ENCODE measurements at regions not wholly inside any gene's neighbourhood (a gene's known extent, or its start where the extent isn't known, plus 50 kb on each side); places are given as distances from the start of the nearest gene placed in this dataset.

DNA sequence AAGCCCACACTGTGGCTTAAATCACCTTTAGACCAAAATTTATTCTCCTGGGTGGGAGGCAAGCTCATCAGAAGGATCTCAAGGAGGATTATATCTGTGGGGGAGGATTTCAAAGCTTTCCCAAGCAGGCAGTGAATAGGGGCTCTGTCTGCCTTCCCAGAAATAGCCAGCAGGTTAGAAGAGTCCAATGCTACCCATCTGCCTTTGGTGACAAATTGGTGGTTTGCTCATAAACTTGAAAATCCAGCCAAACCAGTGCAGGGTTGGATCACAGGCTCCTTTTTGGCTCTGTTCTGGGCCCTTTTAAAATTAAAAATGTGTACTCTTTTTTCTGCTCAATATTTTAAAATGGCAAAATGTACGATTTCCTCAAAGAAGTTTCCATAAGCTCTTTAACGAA is 118.9 kb upstream of the ZC3H11B start:
- H3K4me3 ChIP-seq (replicated peaks in 1 of 3), result no peak overlapping the region
- H3K9me3 ChIP-seq, result no peaks in the 10 kb centered on the region
- H3K4me1 ChIP-seq, result no peaks in the 10 kb centered on the region
- WGBS, 2 donors, result 83 to 97% methylated on average over 2 of the region's 2 CpGs
- no peaks in the 10 kb centered on the region for H3K36me3 ChIP-seq
- intact Hi-C loops (cut with DNase I), result no loop called here
- no peak overlapping the region for H3K27ac ChIP-seq
- H3K27me3 ChIP-seq, result no peaks in the 10 kb centered on the region
- TF ChIP-seq, protein P1, sequence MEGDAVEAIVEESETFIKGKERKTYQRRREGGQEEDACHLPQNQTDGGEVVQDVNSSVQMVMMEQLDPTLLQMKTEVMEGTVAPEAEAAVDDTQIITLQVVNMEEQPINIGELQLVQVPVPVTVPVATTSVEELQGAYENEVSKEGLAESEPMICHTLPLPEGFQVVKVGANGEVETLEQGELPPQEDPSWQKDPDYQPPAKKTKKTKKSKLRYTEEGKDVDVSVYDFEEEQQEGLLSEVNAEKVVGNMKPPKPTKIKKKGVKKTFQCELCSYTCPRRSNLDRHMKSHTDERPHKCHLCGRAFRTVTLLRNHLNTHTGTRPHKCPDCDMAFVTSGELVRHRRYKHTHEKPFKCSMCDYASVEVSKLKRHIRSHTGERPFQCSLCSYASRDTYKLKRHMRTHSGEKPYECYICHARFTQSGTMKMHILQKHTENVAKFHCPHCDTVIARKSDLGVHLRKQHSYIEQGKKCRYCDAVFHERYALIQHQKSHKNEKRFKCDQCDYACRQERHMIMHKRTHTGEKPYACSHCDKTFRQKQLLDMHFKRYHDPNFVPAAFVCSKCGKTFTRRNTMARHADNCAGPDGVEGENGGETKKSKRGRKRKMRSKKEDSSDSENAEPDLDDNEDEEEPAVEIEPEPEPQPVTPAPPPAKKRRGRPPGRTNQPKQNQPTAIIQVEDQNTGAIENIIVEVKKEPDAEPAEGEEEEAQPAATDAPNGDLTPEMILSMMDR (IDR thresholded peaks at IDR 0.05), result no peak
- TF ChIP-seq POLR2A (IDR thresholded peaks at IDR 0.05), result no peak
- no peak for DNase-seq

DNA sequence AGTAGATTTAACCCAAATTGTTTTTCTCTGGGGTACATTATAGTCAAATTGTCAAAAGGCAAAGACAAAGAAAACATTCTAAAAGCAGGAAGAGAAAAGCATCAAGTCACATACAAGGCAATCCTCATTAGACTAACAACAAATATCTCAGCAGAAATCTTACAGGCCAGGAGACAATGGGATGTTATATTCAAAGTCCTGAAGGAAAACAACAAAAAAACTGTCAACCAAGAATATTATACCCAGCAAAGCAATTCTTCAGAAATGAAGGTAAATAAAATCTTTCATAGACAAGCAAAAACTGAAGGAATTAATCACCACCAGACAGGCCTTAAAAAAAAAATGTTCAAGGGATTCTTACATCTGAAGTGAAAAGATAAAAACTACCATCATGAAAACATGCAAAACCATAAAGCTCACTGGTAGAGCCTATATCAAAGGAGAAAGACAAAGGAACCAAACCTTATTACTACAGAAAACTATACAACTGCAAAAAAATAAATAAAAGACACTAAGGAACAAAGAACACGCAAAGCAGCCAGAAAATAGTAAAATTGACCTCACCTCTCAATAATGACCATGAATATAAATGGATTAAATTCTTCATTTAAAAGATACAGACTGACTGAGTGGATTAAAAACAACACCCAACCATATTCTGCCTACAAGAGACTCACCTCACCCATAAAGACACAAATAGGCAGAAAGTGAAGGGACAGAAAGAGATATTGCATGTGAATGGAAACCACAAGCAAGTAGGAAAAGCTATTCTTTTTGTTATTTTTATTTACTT is 113.8 kb upstream of the ZC3H11B start:
- WGBS, 2 donors, result 90 to 94% methylated on average over 1 of the region's 1 CpG

DNA sequence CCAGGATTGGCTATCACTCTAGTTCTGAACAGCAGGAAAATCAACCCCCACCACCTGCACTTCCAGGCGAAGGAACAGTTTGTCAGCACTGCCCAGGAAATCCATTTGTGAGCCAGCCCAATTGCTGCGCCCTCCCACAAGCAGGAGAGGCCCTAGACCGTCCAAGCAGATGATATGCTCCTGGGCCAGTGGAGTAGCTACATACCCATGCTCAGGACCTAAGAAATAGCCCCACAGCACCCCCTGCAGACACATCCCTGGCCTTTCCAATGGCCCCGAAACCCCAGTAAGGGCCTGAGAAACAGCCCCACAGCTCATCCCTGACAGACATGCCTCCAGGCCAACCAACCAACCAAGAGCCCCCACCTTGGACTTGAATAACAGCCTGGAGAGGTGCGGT is 111.5 kb upstream of the ZC3H11B start:
- TF ChIP-seq, protein P1 (IDR thresholded peaks at IDR 0.05), result no peak
- TF ChIP-seq POLR2A (IDR thresholded peaks at IDR 0.05), result no peak
- H3K4me1 ChIP-seq, result no peaks in the 10 kb centered on the region
- no peaks in the 10 kb centered on the region for H3K36me3 ChIP-seq
- WGBS, 2 donors, result 80 to 95% methylated on average over 2 of the region's 5 CpGs
- no peaks in the 10 kb centered on the region for H3K9me3 ChIP-seq
- no peak for DNase-seq
- no peak overlapping the region for H3K27ac ChIP-seq
- intact Hi-C loops (cut with DNase I), result no loop called here
- no peaks in the 10 kb centered on the region for H3K27me3 ChIP-seq
- no peak overlapping the region for H3K4me3 ChIP-seq (replicated peaks in 1 of 3)

More for the DNA sequence above, 113.8 kb upstream of the ZC3H11B start:
- no peaks in the 10 kb centered on the region for H3K9me3 ChIP-seq
- no peak overlapping the region for H3K27ac ChIP-seq
- no peak for DNase-seq
- H3K4me3 ChIP-seq (replicated peaks in 1 of 3), result no peak overlapping the region
- H3K27me3 ChIP-seq, result no peaks in the 10 kb centered on the region
- TF ChIP-seq, protein P1 (IDR thresholded peaks at IDR 0.05), result no peak
- no peak for TF ChIP-seq POLR2A (IDR thresholded peaks at IDR 0.05)
- H3K36me3 ChIP-seq, result no peaks in the 10 kb centered on the region
- intact Hi-C loops (cut with DNase I), result no loop called here
- no peaks in the 10 kb centered on the region for H3K4me1 ChIP-seq

DNA sequence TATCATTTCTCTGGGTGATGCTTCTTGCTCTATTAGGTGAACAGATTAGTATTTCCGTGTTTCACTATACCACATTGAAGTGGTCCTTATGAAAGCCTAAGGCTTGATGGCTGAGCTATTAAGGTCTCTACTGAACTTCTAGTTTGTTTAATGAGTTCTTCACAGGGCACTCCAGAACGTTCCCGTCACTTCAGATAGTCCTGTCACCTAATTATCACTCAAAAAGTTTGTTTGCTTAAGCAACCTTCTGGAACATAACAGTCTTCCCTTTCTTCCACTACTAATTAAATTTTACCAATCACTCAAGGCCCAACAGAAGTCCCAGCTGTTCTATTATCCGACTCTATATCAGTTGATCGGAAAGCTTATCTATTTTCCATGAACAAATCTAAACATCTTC is 104.6 kb upstream of the ZC3H11B start:
- intact Hi-C loops (cut with DNase I), result no loop called here
- no peak overlapping the region for H3K27ac ChIP-seq
- TF ChIP-seq POLR2A (IDR thresholded peaks at IDR 0.05), result no peak
- TF ChIP-seq, protein P1 (IDR thresholded peaks at IDR 0.05), result no peak

DNA sequence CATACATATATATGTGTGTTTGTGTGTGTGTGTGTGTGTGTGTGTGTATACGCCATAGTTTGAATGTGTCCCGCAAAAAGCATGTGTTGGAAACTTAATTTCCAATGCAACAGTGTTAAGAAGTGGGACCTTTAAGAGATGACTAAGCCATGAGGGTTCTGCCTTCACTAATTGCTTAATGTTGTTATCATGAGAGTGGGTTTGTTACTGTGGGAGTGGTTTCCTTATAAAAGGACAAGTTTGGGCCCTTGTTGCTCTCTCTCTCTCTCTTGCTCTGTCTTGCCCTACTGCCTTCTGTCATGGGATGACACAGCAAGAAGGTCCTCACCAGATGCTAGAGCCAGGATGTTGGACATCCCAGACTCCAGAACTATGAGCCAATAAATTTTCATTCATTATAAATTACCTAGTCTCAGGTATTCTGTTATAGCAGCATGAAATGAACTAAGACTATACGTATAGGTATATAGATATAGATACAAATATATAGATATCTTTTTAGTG is 103.8 kb upstream of the ZC3H11B start:
- no peak for DNase-seq
- no peak for TF ChIP-seq POLR2A (IDR thresholded peaks at IDR 0.05)
- Histone ChIP-seq H3K27ac (no peak overlapping the region), H3K9me3 (no peaks in the 10 kb centered on the region), H3K27me3 (no peaks in the 10 kb centered on the region), H3K4me1 (no peaks in the 10 kb centered on the region), H3K4me3 (replicated peaks in 1 of 3) (no peak overlapping the region), H3K36me3 (no peaks in the 10 kb centered on the region)
- WGBS, 2 donors, result 96 to 99% methylated on average over 3 of the region's 3 CpGs
- intact Hi-C loops (cut with DNase I), result no loop called here

More for the DNA sequence above, 104.6 kb upstream of the ZC3H11B start:
- no peaks in the 10 kb centered on the region for H3K9me3 ChIP-seq
- WGBS, 2 donors, result 59 to 64% methylated on average over 5 of the region's 5 CpGs
- DNase-seq, result no peak
- H3K36me3 ChIP-seq, result no peaks in the 10 kb centered on the region
- no peak overlapping the region for H3K4me3 ChIP-seq (replicated peaks in 1 of 3)
- no peaks in the 10 kb centered on the region for H3K27me3 ChIP-seq
- no peaks in the 10 kb centered on the region for H3K4me1 ChIP-seq

Data from thyroid gland (tissue), 4 donors.